Gastrocnemius medialis (tissue), 4 donors: ENCODE measurements at regions not wholly inside any gene's neighbourhood (a gene's known extent, or its start where the extent isn't known, plus 50 kb on each side); places are given as distances from the start of the nearest gene placed in this dataset.

Source experiments
- ATAC-seq, 2 donors: fragments of 150-250 bp; one replicate each; pipeline ENCODE4 v1.9.1; 2016
- DNase-seq, 2 donors: peaks; one replicate each; pipeline ENCODE4 v3.0.0-alpha.2; 2019
- H3K27ac ChIP-seq, 4 donors: fragments of 200-600 bp; sonication (generic); 1 replicate in 1 of 4; 2 replicates in 3 of 4; pipeline ENCODE4 v1.5.1; 2016 to 2018; ENCODE audit warnings: mild to moderate bottlenecking in 2 of 4, moderate library complexity in 1 of 4
- H3K27me3 ChIP-seq, 3 donors: fragments of 200-600 bp; sonication (generic) in 2 of 3; 1 replicate in 1 of 3; 2 replicates in 2 of 3; pipeline versions ENCODE4 v1.5.1 to v1.6.0; 2016 to 2019; ENCODE audit warnings: mild to moderate bottlenecking in 1 of 3, moderate library complexity in 1 of 3
- H3K36me3 ChIP-seq, 2 donors: fragments of 200-600 bp; sonication (generic) in 1 of 2; one replicate each; pipeline ENCODE4 v1.5.1; 2017 to 2018
- H3K4me1 ChIP-seq, 2 donors: fragments of 200-600 bp; sonication (generic) in 1 of 2; one replicate each; pipeline ENCODE4 v1.5.1; 2016 to 2017; ENCODE audit warnings: mild to moderate bottlenecking in 2 of 2
- H3K4me3 ChIP-seq, 4 donors: fragments of 200-600 bp; sonication (generic) in 3 of 4; 1 replicate in 1 of 4; 2 replicates in 3 of 4; pipeline ENCODE4 v1.5.1; 2016 to 2019; ENCODE audit warnings: mild to moderate bottlenecking in 2 of 4
- H3K9me3 ChIP-seq, 3 donors: fragments of 200-600 bp; sonication (generic) in 2 of 3; 1 replicate in 1 of 3; 2 replicates in 2 of 3; pipeline ENCODE4 v1.5.1; 2016 to 2019
- POLR2A ChIP-seq, 2 donors: fragments of 450-650 bp; IDR thresholded peaks; one replicate each; pipeline ENCODE4 v1.6.1; 2017; ENCODE audit warnings: antibody characterized with exemption in 2 of 2, mild to moderate bottlenecking in 2 of 2, moderate library complexity in 2 of 2
- in situ Hi-C, 4 donors: fragments of 200-750 bp; cut with MboI; loops; one replicate each; pipeline versions ENCODE4 v1.15.0 to v1.8.0; 2017; ENCODE audit warnings: low sequenced_read_pairs in 4 of 4
- intact Hi-C: fragments of 100-400 bp; cut with DNase I; formaldehyde crosslinking; loops from one replicate; pipeline ENCODE4 v1.15.1; 2023; ENCODE audit warnings: low total_unique reads
- TF ChIP-seq, protein P1 (sequence below), 5 experiments: fragments of 450-650 bp in 3 of 5; fragments of 200-600 bp in 2 of 5; sonication (generic) in 2 of 5; IDR thresholded peaks in 4 of 5; conservative IDR thresholded peaks in 1 of 5; 1 replicate in 4 of 5; 2 replicates in 1 of 5; pipeline ENCODE4 v1.5.1; 2016 to 2019; ENCODE audit warnings: antibody characterized with exemption in 5 of 5, mild to moderate bottlenecking in 3 of 5, moderate library complexity in 3 of 5

DNA sequence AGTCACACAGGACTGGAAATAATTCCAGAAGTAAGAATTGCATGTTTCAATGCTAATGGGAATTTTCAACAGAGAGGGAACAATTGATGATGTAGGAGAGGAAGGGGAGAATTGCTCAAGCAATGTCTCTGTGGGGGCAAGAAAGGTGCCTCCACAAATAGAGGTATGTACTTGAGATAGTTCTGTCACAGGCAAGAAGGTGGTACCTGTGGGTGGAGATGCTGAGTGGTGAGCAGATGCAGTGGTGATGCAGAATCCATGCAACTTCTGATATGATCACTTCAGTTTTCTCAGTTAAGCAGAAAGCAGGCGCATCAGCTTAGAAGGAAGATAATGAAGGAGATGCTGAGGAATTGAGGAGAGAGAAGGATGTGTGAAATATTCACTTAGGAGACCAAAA, 55.1 kb upstream of the SEC24B start:
- no peaks in the 10 kb centered on the region for H3K36me3 ChIP-seq
- H3K4me3 ChIP-seq: no peak overlapping the region
- DNase-seq: no peak
- H3K4me1 ChIP-seq: no peaks in the 10 kb centered on the region
- H3K27ac ChIP-seq: no peak overlapping the region
- ATAC-seq: no peak
- intact Hi-C loops (no loop called here), in situ Hi-C loops (loop anchor here in 2 of 4 donors (25.0 kb wide), 1 partner anchor 541 kb away; no protein-coding TSS in a partner anchor)
- TF ChIP-seq, protein P1, sequence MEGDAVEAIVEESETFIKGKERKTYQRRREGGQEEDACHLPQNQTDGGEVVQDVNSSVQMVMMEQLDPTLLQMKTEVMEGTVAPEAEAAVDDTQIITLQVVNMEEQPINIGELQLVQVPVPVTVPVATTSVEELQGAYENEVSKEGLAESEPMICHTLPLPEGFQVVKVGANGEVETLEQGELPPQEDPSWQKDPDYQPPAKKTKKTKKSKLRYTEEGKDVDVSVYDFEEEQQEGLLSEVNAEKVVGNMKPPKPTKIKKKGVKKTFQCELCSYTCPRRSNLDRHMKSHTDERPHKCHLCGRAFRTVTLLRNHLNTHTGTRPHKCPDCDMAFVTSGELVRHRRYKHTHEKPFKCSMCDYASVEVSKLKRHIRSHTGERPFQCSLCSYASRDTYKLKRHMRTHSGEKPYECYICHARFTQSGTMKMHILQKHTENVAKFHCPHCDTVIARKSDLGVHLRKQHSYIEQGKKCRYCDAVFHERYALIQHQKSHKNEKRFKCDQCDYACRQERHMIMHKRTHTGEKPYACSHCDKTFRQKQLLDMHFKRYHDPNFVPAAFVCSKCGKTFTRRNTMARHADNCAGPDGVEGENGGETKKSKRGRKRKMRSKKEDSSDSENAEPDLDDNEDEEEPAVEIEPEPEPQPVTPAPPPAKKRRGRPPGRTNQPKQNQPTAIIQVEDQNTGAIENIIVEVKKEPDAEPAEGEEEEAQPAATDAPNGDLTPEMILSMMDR (IDR thresholded peaks at IDR 0.05 in 4 of 5, conservative IDR thresholded peaks at IDR 0.05 in 1 of 5): no peak
- TF ChIP-seq POLR2A (IDR thresholded peaks at IDR 0.05): no peak
- no peaks in the 10 kb centered on the region for H3K27me3 ChIP-seq
- H3K9me3 ChIP-seq: no peaks in the 10 kb centered on the region

DNA sequence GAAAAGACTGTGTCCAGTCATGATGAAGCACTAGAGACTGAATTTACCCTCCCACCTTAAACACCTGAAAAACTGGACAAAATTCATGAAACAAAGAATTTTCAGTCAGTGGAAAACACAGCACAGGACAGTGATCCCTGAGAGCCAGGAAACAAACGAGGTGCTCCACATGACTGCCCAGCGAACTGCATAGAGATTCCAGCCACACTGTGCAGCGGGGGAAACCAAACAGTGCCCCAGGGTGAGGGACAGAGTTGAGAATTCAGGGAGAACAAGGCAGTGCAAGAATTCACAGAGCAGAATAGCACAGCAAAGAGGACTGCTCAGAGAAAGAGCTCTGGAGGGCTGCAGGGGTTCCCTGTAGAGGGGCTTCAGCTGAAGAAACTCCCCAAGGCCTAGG, 55.5 kb upstream of the SEC24B start:
- DNase-seq (no peak), ATAC-seq (no peak)
- TF ChIP-seq, protein P1 (IDR thresholded peaks at IDR 0.05 in 4 of 5, conservative IDR thresholded peaks at IDR 0.05 in 1 of 5): no peak
- in situ Hi-C loops (loop anchor here in 2 of 4 donors (25.0 kb wide), 1 partner anchor 541 kb away; no protein-coding TSS in a partner anchor), intact Hi-C loops (no loop called here)
- no peaks in the 10 kb centered on the region for H3K9me3 ChIP-seq
- no peak overlapping the region for H3K27ac ChIP-seq
- no peak overlapping the region for H3K4me3 ChIP-seq
- H3K36me3 ChIP-seq: no peaks in the 10 kb centered on the region
- no peaks in the 10 kb centered on the region for H3K27me3 ChIP-seq
- no peaks in the 10 kb centered on the region for H3K4me1 ChIP-seq

DNA sequence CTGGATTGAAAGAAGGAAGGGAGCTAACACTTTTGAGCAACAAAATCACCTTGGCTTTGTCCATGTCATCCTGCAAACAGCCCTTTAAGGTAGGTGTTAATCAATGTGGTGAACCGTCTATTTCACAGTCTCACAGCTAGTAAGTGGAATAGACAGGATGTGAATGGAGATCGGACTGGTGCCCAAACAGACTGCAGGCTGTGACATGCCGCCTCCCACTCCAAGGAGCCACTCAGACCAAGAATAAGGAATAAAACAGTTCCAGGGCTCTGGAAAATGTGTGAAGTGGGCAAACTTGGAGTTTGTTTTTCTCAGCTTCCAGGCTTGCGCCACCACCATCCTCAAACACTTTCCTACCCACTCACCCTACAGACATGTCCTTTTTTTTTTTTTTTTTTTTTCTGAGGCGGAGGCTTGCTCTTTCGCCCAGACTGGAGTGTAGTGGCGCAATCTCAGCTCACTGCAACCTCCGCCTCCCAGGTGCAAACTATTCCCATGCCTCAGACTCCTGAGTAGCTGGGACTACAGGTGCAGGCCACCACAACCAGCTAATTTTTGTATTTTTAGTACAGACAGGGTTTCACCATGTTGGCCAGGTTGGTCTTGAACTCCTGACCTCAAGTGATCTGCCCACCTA, 57.7 kb upstream of the SEC24B start:
- H3K27me3 ChIP-seq: no peaks in the 10 kb centered on the region
- no peak for TF ChIP-seq POLR2A (IDR thresholded peaks at IDR 0.05)
- TF ChIP-seq, protein P1 (IDR thresholded peaks at IDR 0.05 in 4 of 5, conservative IDR thresholded peaks at IDR 0.05 in 1 of 5): no peak
- intact Hi-C loops (no loop called here), in situ Hi-C loops (loop anchor here in 2 of 4 donors (25.0 kb wide), 1 partner anchor 539 kb away; no protein-coding TSS in a partner anchor)
- H3K36me3 ChIP-seq: no peaks in the 10 kb centered on the region
- H3K9me3 ChIP-seq: no peaks in the 10 kb centered on the region
- no peak overlapping the region for H3K4me3 ChIP-seq
- DNase-seq (no peak), ATAC-seq (no peak)
- H3K27ac ChIP-seq: no peak overlapping the region
- H3K4me1 ChIP-seq: no peaks in the 10 kb centered on the region

DNA sequence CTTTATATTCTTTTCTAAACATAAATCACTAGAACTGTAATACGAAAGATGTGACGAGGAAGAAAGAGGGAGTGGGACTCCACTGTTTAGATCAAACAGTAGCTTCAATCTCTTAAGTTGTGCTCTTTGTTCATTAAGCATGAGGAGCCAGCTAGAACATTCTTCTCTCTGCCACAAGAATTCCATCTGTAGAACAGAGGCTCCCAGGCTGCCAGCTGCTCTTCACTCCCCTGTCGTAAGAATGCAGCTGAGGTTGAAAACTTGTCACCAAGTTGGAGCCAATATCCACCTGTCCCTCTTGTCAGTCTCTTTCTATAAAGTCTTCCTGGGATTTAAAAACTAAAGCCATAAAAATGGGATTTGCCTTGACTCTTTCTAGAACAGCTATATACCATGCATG, 65.0 kb upstream of the SEC24B start:
- in situ Hi-C loops (no loop called here), intact Hi-C loops (no loop called here)
- no peaks in the 10 kb centered on the region for H3K4me1 ChIP-seq

More for the DNA sequence above, 65.0 kb upstream of the SEC24B start:
- no peak for ATAC-seq
- Histone ChIP-seq H3K27me3 (no peaks in the 10 kb centered on the region), H3K9me3 (no peaks in the 10 kb centered on the region), H3K4me3 (no peak overlapping the region), H3K36me3 (no peaks in the 10 kb centered on the region), H3K27ac (no peak overlapping the region)
- DNase-seq: no peak
- TF ChIP-seq POLR2A (IDR thresholded peaks at IDR 0.05): no peak
- TF ChIP-seq, protein P1 (IDR thresholded peaks at IDR 0.05 in 4 of 5, conservative IDR thresholded peaks at IDR 0.05 in 1 of 5): no peak
